Left colon (tissue), 2 donors: ENCODE measurements at regions not wholly inside any gene's neighbourhood (a gene's known extent, or its start where the extent isn't known, plus 50 kb on each side); places are given as distances from the start of the nearest gene placed in this dataset.

Experiments used
- ATAC-seq: fragments of 200-7000 bp; cut with Tn5 transposase; one replicate; pipeline ENCODE4 v1.9.1; 2020; ENCODE audit warnings: mild to moderate bottlenecking, moderate library complexity
- DNase-seq, 2 donors: peaks; one replicate each; pipeline ENCODE4 v3.0.0-alpha.2; 2020
- intact Hi-C, 2 donors: fragments of 100-400 bp; cut with DNase I in 1 of 2; cut with micrococcal nuclease in 1 of 2; formaldehyde crosslinking; loops; one replicate each; pipeline versions ENCODE4 v1.11.2 to v1.14.0; 2022; cut with DNase I, micrococcal nuclease
- donor health status: DM: no; HTN: no; CAD: no.
- donor health status: DM: yes; HTN: yes; CAD: no.

GRCh38 chr2:10983711-10984110 lies 72.0 kb downstream of the KCNF1 start:
- intact Hi-C loops: no loop called here
- ATAC-seq: no peak

GRCh38 chr2:10984418-10985135 lies 72.8 kb downstream of the KCNF1 start:
- DNase-seq (no peak), ATAC-seq (no peak)
- intact Hi-C loops: no loop called here

More at GRCh38 chr2:10983711-10984110, 72.0 kb downstream of the KCNF1 start:
- no peak for DNase-seq

GRCh38 chr2:10985260-10985659 lies 73.5 kb downstream of the KCNF1 start:
- intact Hi-C loops: no loop called here
- ATAC-seq (no peak), DNase-seq (peak in 1 of 2 donors; percentile 8)

- intact Hi-C loops: no loop called here
- ATAC-seq (no peak), DNase-seq (peak in 1 of 2 donors; percentile 4)
These were observed 74.3 kb downstream of the KCNF1 start for GRCh38 chr2:10985901-10986535.

- ATAC-seq (no peak), DNase-seq (no peak)
- intact Hi-C loops: no loop called here
These were observed 75.7 kb downstream of the KCNF1 start for GRCh38 chr2:10987439-10987838.

GRCh38 chr2:10987861-10988260 lies 76.1 kb downstream of the KCNF1 start:
- ATAC-seq (no peak), DNase-seq (no peak)
- intact Hi-C loops: no loop called here

GRCh38 chr2:10989151-10989550 lies 77.4 kb downstream of the KCNF1 start:
- intact Hi-C loops: no loop called here
- DNase-seq (no peak), ATAC-seq (no peak)

- intact Hi-C loops: no loop called here
- no peak for DNase-seq
- ATAC-seq: no peak
These were observed 78.0 kb downstream of the KCNF1 start for GRCh38 chr2:10989782-10990181.

GRCh38 chr2:10990561-10991111 lies 78.9 kb downstream of the KCNF1 start:
- ATAC-seq: no peak
- intact Hi-C loops: no loop called here
- no peak for DNase-seq

- intact Hi-C loops: no loop called here
- no peak for ATAC-seq
- no peak for DNase-seq
These were observed 80.5 kb downstream of the KCNF1 start for GRCh38 chr2:10992023-10992791.

- DNase-seq: no peak
- ATAC-seq: no peak
- intact Hi-C loops: no loop called here
These were observed 81.3 kb downstream of the KCNF1 start for GRCh38 chr2:10993001-10993481.

- ATAC-seq: no peak
- DNase-seq: no peak
- intact Hi-C loops: no loop called here
These were observed 83.7 kb downstream of the KCNF1 start for GRCh38 chr2:10995366-10995970.

- ATAC-seq: no peak
These were observed 92.5 kb downstream of the KCNF1 start for GRCh38 chr2:11004199-11004598.

GRCh38 chr2:11005032-11005431 lies 93.3 kb downstream of the KCNF1 start:
- DNase-seq: no peak
- ATAC-seq: no peak
- intact Hi-C loops: no loop called here

More at GRCh38 chr2:11004199-11004598, 92.5 kb downstream of the KCNF1 start:
- DNase-seq: no peak
- intact Hi-C loops: no loop called here

GRCh38 chr2:11006191-11006590 lies 94.5 kb downstream of the KCNF1 start:
- ATAC-seq: no peak
- intact Hi-C loops: no loop called here
- no peak for DNase-seq

GRCh38 chr2:11007331-11008264 lies 95.9 kb downstream of the KCNF1 start:
- DNase-seq: no peak
- ATAC-seq: no peak

GRCh38 chr2:11008773-11009172 lies 97.0 kb downstream of the KCNF1 start:
- DNase-seq (no peak), ATAC-seq (no peak)
- intact Hi-C loops: no loop called here

More at GRCh38 chr2:11007331-11008264, 95.9 kb downstream of the KCNF1 start:
- intact Hi-C loops: no loop called here

GRCh38 chr2:11009176-11009575 lies 97.4 kb downstream of the KCNF1 start:
- ATAC-seq (no peak), DNase-seq (no peak)
- intact Hi-C loops: no loop called here
